GM12878 (cell line): ENCODE measurements at regions not wholly inside any gene's neighbourhood (a gene's known extent, or its start where the extent isn't known, plus 50 kb on each side); places are given as distances from the start of the nearest gene placed in this dataset.

Source experiments
- BHLHE40 ChIP-seq, 2 experiments: fragments of 450-650 bp in 1 of 2; IDR thresholded peaks; 2 replicates each; pipeline ENCODE4 v1.6.1; 2011 to 2017; ENCODE audit warnings: low read depth in 2 of 2, borderline replicate concordance in 1 of 2, improper control_type of control experiment in 1 of 2, low read length in 1 of 2, mild to moderate bottlenecking in 1 of 2
- BMI1 ChIP-seq: fragments of 450-650 bp; IDR thresholded peaks from 2 replicates; pipeline ENCODE4 v1.6.1; 2016; ENCODE audit warnings: mild to moderate bottlenecking, moderate library complexity, borderline replicate concordance
- BRCA1 ChIP-seq: IDR thresholded peaks from 2 replicates; pipeline ENCODE4 v1.6.1; 2011; ENCODE audit warnings: low read depth, low read length, improper control_type of control experiment
- CHD1 ChIP-seq: IDR thresholded peaks from 2 replicates; pipeline ENCODE4 v1.6.1; 2012; ENCODE audit warnings: low read depth, low read length, improper control_type of control experiment
- SMC3 ChIP-seq: IDR thresholded peaks from 2 replicates; pipeline ENCODE4 v1.6.1; 2011; ENCODE audit warnings: low read length, improper control_type of control experiment, borderline replicate concordance
- ZZZ3 ChIP-seq: IDR thresholded peaks from 2 replicates; pipeline ENCODE4 v1.6.1; 2011; ENCODE audit warnings: low read depth; ENCODE audit not compliant: control insufficient read depth, insufficient read length
- TF ChIP-seq, protein P1 (sequence below), 3 experiments: IDR thresholded peaks in 2 of 3; conservative IDR thresholded peaks in 1 of 3; 2 replicates each; pipeline ENCODE4 v1.5.1; 2011; ENCODE audit warnings: low read depth in 3 of 3, low read length in 3 of 3, mild to moderate bottlenecking in 3 of 3, control low read depth in 2 of 3, moderate library complexity in 2 of 3, inconsistent platforms in 1 of 3, mixed read lengths in 1 of 3; ENCODE audit not compliant: control insufficient read depth in 2 of 3, insufficient read depth in 1 of 3; ENCODE audit errors: extremely low read depth in 1 of 3
- TF ChIP-seq, protein P2 (sequence below): IDR thresholded peaks from 2 replicates; pipeline ENCODE4 v1.6.1; 2012; ENCODE audit warnings: low read depth, low read length, improper control_type of control experiment
- TF ChIP-seq, protein P3 (sequence below): fragments of 450-650 bp; IDR thresholded peaks from 2 replicates; pipeline ENCODE4 v1.6.1; 2017; ENCODE audit warnings: borderline replicate concordance
- TF ChIP-seq, protein P4 (sequence below): fragments of 450-650 bp; IDR thresholded peaks from 2 replicates; pipeline ENCODE4 v1.6.1; 2017; ENCODE audit warnings: antibody characterized with exemption, mild to moderate bottlenecking, moderate library complexity
- TF ChIP-seq, protein P5 (sequence below): IDR thresholded peaks from 2 replicates; pipeline ENCODE4 v1.6.1; 2012; ENCODE audit warnings: mild to moderate bottlenecking, low read depth, low read length

DNA sequence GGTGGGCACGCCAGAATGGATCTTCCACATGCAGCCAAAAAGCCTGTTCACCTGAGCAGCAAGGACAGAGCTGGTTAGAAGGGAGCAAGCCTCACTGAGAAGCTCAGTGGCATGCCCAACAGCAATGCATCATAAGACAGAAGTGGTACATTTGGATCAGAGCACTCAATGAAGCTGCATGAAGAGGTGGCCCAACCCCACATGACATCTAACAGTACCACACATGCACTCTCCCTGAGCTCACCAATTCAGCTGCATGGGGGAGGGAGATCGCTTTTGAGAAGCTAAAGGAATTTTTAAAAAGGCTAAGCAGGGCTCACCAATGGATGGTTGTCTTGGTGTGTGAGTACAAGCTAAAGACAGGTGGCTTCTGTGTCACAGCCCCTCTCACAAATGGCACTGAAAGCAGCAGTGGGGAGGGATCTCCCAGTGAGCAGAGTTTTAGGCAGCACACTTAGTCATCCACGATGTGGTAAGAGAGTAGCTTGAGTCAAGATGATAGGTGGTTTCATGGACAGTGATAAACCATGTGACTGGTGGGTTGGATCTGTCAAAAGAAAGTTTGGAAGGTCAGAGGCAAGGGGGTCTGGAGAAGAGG, 166.6 kb upstream of the TAB2 start:
- TF ChIP-seq CHD1 (no peak), BHLHE40 (IDR thresholded peaks at IDR 0.05; ENCODE audit: borderline replicate concordance in 1 of 2, low read depth in 2 of 2, low read length in 1 of 2) (no peak), ZZZ3 (no peak), BRCA1 (no peak), BMI1 (no peak), SMC3 (no peak)
- TF ChIP-seq, protein P1, sequence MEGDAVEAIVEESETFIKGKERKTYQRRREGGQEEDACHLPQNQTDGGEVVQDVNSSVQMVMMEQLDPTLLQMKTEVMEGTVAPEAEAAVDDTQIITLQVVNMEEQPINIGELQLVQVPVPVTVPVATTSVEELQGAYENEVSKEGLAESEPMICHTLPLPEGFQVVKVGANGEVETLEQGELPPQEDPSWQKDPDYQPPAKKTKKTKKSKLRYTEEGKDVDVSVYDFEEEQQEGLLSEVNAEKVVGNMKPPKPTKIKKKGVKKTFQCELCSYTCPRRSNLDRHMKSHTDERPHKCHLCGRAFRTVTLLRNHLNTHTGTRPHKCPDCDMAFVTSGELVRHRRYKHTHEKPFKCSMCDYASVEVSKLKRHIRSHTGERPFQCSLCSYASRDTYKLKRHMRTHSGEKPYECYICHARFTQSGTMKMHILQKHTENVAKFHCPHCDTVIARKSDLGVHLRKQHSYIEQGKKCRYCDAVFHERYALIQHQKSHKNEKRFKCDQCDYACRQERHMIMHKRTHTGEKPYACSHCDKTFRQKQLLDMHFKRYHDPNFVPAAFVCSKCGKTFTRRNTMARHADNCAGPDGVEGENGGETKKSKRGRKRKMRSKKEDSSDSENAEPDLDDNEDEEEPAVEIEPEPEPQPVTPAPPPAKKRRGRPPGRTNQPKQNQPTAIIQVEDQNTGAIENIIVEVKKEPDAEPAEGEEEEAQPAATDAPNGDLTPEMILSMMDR (IDR thresholded peaks at IDR 0.05 in 2 of 3, conservative IDR thresholded peaks at IDR 0.05 in 1 of 3; ENCODE audit: control insufficient read depth in 2 of 3, extremely low read depth in 1 of 3, insufficient read depth in 1 of 3, low read depth in 3 of 3, low read length in 3 of 3), result no peak
- TF ChIP-seq, protein P2, sequence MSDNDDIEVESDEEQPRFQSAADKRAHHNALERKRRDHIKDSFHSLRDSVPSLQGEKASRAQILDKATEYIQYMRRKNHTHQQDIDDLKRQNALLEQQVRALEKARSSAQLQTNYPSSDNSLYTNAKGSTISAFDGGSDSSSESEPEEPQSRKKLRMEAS, result no peak
- TF ChIP-seq, protein P3, sequence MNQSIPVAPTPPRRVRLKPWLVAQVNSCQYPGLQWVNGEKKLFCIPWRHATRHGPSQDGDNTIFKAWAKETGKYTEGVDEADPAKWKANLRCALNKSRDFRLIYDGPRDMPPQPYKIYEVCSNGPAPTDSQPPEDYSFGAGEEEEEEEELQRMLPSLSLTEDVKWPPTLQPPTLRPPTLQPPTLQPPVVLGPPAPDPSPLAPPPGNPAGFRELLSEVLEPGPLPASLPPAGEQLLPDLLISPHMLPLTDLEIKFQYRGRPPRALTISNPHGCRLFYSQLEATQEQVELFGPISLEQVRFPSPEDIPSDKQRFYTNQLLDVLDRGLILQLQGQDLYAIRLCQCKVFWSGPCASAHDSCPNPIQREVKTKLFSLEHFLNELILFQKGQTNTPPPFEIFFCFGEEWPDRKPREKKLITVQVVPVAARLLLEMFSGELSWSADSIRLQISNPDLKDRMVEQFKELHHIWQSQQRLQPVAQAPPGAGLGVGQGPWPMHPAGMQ, result no peak
- TF ChIP-seq, protein P4, sequence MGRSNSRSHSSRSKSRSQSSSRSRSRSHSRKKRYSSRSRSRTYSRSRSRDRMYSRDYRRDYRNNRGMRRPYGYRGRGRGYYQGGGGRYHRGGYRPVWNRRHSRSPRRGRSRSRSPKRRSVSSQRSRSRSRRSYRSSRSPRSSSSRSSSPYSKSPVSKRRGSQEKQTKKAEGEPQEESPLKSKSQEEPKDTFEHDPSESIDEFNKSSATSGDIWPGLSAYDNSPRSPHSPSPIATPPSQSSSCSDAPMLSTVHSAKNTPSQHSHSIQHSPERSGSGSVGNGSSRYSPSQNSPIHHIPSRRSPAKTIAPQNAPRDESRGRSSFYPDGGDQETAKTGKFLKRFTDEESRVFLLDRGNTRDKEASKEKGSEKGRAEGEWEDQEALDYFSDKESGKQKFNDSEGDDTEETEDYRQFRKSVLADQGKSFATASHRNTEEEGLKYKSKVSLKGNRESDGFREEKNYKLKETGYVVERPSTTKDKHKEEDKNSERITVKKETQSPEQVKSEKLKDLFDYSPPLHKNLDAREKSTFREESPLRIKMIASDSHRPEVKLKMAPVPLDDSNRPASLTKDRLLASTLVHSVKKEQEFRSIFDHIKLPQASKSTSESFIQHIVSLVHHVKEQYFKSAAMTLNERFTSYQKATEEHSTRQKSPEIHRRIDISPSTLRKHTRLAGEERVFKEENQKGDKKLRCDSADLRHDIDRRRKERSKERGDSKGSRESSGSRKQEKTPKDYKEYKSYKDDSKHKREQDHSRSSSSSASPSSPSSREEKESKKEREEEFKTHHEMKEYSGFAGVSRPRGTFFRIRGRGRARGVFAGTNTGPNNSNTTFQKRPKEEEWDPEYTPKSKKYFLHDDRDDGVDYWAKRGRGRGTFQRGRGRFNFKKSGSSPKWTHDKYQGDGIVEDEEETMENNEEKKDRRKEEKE, result no peak
- TF ChIP-seq, protein P5, sequence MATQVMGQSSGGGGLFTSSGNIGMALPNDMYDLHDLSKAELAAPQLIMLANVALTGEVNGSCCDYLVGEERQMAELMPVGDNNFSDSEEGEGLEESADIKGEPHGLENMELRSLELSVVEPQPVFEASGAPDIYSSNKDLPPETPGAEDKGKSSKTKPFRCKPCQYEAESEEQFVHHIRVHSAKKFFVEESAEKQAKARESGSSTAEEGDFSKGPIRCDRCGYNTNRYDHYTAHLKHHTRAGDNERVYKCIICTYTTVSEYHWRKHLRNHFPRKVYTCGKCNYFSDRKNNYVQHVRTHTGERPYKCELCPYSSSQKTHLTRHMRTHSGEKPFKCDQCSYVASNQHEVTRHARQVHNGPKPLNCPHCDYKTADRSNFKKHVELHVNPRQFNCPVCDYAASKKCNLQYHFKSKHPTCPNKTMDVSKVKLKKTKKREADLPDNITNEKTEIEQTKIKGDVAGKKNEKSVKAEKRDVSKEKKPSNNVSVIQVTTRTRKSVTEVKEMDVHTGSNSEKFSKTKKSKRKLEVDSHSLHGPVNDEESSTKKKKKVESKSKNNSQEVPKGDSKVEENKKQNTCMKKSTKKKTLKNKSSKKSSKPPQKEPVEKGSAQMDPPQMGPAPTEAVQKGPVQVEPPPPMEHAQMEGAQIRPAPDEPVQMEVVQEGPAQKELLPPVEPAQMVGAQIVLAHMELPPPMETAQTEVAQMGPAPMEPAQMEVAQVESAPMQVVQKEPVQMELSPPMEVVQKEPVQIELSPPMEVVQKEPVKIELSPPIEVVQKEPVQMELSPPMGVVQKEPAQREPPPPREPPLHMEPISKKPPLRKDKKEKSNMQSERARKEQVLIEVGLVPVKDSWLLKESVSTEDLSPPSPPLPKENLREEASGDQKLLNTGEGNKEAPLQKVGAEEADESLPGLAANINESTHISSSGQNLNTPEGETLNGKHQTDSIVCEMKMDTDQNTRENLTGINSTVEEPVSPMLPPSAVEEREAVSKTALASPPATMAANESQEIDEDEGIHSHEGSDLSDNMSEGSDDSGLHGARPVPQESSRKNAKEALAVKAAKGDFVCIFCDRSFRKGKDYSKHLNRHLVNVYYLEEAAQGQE, result no peak
